Parathyroid adenoma (tissue), 2 donors: ENCODE measurements at regions not wholly inside any gene's neighbourhood (a gene's known extent, or its start where the extent isn't known, plus 50 kb on each side); places are given as distances from the start of the nearest gene placed in this dataset.

Source experiments
- H2AFZ ChIP-seq: fragments of 300-600 bp; sonication (generic); one replicate; pipeline ENCODE4 v1.7.0; 2017; ENCODE audit warnings: antibody characterized with exemption, mild to moderate bottlenecking
- H3K27ac ChIP-seq: fragments of 300-600 bp; sonication (generic); one replicate; pipeline ENCODE4 v1.7.0; 2017
- H3K27me3 ChIP-seq: fragments of 300-600 bp; sonication (generic); one replicate; pipeline ENCODE4 v1.7.0; 2017; ENCODE audit warnings: low read length; ENCODE audit not compliant: control insufficient read depth, insufficient read depth
- H3K36me3 ChIP-seq: fragments of 300-600 bp; sonication (generic); one replicate; pipeline ENCODE4 v1.7.0; 2017; ENCODE audit warnings: low read length; ENCODE audit not compliant: control insufficient read depth, insufficient read depth
- H3K4me1 ChIP-seq: fragments of 300-600 bp; sonication (generic); one replicate; pipeline ENCODE4 v1.7.0; 2017; ENCODE audit warnings: control low read depth
- H3K4me2 ChIP-seq: fragments of 300-600 bp; sonication (generic); one replicate; pipeline ENCODE4 v1.7.0; 2017; ENCODE audit warnings: low read length
- H3K4me3 ChIP-seq: fragments of 300-600 bp; sonication (generic); one replicate; pipeline ENCODE4 v1.7.0; 2017; ENCODE audit warnings: low read depth, low read length
- H3K79me2 ChIP-seq: fragments of 300-600 bp; sonication (generic); one replicate; pipeline ENCODE4 v1.7.0; 2017; ENCODE audit warnings: control low read depth
- H3K9ac ChIP-seq: fragments of 300-600 bp; sonication (generic); one replicate; pipeline ENCODE4 v1.7.0; 2017; ENCODE audit warnings: mild to moderate bottlenecking
- H3K9me3 ChIP-seq: fragments of 300-600 bp; sonication (generic); one replicate; pipeline ENCODE4 v1.7.0; 2017; ENCODE audit warnings: low read length; ENCODE audit not compliant: control insufficient read depth
- TF ChIP-seq, protein P1 (sequence below): fragments of 300-600 bp; sonication (generic); IDR thresholded peaks from one replicate; pipeline ENCODE4 v1.7.0; 2017; ENCODE audit warnings: antibody characterized with exemption, mild to moderate bottlenecking
- donor health status: primary hyperparathyroidism.

GRCh38 chr6:145415616-145416015 lies 319.7 kb downstream of the EPM2A start:
- H2AFZ ChIP-seq = no peak overlapping the region
- H3K27ac ChIP-seq = no peak overlapping the region
- H3K9me3 ChIP-seq = no peaks in the 10 kb centered on the region
- H3K4me2 ChIP-seq = no peak overlapping the region
- TF ChIP-seq, protein P1, sequence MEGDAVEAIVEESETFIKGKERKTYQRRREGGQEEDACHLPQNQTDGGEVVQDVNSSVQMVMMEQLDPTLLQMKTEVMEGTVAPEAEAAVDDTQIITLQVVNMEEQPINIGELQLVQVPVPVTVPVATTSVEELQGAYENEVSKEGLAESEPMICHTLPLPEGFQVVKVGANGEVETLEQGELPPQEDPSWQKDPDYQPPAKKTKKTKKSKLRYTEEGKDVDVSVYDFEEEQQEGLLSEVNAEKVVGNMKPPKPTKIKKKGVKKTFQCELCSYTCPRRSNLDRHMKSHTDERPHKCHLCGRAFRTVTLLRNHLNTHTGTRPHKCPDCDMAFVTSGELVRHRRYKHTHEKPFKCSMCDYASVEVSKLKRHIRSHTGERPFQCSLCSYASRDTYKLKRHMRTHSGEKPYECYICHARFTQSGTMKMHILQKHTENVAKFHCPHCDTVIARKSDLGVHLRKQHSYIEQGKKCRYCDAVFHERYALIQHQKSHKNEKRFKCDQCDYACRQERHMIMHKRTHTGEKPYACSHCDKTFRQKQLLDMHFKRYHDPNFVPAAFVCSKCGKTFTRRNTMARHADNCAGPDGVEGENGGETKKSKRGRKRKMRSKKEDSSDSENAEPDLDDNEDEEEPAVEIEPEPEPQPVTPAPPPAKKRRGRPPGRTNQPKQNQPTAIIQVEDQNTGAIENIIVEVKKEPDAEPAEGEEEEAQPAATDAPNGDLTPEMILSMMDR = no peak
- no peaks in the 10 kb centered on the region for H3K36me3 ChIP-seq
- no peaks in the 10 kb centered on the region for H3K27me3 ChIP-seq
- H3K9ac ChIP-seq = no peak overlapping the region
- H3K79me2 ChIP-seq = no peaks in the 10 kb centered on the region
- H3K4me3 ChIP-seq = no peak overlapping the region
- H3K4me1 ChIP-seq = no peaks in the 10 kb centered on the region

DNA sequence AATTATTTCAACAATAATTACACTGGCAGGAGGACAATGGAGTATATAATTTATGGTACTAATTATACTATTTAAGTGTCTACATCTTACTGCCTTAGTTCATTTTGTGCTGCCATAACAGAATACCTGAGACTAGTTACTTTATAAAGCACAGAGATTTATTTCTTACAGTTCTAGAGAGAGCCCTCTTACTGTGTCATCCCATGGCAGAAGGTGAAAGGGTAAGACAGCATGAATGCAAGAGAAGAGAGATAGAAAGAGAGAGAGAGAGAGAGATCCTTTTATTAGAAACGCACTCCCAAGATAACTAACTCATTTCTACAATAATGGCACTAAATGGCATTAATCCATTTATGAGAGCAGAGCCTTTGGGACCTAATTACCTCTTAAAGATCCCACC lies 314.7 kb downstream of the EPM2A start:
- Histone ChIP-seq H3K4me3 (no peak overlapping the region), H3K79me2 (no peaks in the 10 kb centered on the region), H3K36me3 (no peaks in the 10 kb centered on the region), H3K9me3 (peaks cover 2% of the 10 kb centered on the region), H3K9ac (no peak overlapping the region), H2AFZ (no peak overlapping the region), H3K4me2 (no peak overlapping the region), H3K27ac (no peak overlapping the region), H3K4me1 (no peaks in the 10 kb centered on the region), H3K27me3 (no peaks in the 10 kb centered on the region)
- TF ChIP-seq, protein P1 = no peak

DNA sequence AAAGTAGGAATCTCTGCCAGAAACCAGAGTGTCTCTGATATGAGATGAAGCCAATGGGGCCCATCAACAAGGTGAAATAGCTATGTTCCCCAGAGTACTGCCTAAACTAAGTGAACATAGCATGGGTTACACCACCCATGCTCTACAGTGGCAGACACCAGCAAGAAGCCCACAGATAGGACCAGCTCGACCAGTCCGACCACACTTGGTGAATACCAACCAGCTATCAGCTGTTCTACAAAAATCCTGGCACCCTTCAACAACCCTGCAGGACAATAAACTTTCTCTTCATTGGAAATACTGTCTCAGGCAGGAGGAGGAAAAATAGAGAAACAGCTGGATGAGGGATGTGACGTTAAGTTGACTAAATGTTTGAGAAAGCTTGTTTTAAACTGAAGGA lies 311.4 kb downstream of the EPM2A start:
- TF ChIP-seq, protein P1 = no peak

DNA sequence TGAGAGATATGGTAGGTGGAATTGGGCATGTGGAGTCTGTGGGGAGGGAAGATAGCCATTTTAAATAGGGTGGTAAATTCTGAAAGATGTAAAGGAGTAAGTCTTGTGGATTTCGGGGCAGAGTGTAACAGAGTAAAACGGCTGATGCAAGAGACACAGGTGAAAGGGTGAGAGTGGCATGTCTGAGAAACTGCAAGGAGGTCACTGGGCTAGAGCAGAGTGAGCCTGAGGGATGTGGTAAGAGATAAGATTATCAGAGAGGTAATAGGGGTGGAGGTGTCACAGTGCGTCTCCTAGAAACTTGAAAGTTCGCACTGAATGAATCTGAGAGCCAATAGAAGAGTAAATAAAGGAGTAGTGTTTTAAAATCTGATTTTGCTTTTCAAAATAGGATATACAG lies 308.1 kb downstream of the EPM2A start:
- peak overlapping the region; percentile 40 for H2AFZ ChIP-seq
- H3K9me3 ChIP-seq = no peaks in the 10 kb centered on the region
- no peak overlapping the region for H3K4me2 ChIP-seq
- TF ChIP-seq, protein P1 = no peak
- peaks cover 7% of the 10 kb centered on the region for H3K4me1 ChIP-seq
- no peaks in the 10 kb centered on the region for H3K27me3 ChIP-seq
- no peak overlapping the region for H3K4me3 ChIP-seq
- no peaks in the 10 kb centered on the region for H3K79me2 ChIP-seq
- no peaks in the 10 kb centered on the region for H3K36me3 ChIP-seq
- H3K9ac ChIP-seq = no peak overlapping the region
- H3K27ac ChIP-seq = peak overlapping the region; percentile 33

More for the DNA sequence above, 311.4 kb downstream of the EPM2A start:
- Histone ChIP-seq H3K79me2 (no peaks in the 10 kb centered on the region), H3K27me3 (no peaks in the 10 kb centered on the region), H3K4me2 (no peak overlapping the region), H2AFZ (no peak overlapping the region), H3K9ac (no peak overlapping the region), H3K4me3 (no peak overlapping the region), H3K36me3 (no peaks in the 10 kb centered on the region), H3K4me1 (peaks cover 7% of the 10 kb centered on the region), H3K9me3 (peaks cover 2% of the 10 kb centered on the region), H3K27ac (no peak overlapping the region)

DNA sequence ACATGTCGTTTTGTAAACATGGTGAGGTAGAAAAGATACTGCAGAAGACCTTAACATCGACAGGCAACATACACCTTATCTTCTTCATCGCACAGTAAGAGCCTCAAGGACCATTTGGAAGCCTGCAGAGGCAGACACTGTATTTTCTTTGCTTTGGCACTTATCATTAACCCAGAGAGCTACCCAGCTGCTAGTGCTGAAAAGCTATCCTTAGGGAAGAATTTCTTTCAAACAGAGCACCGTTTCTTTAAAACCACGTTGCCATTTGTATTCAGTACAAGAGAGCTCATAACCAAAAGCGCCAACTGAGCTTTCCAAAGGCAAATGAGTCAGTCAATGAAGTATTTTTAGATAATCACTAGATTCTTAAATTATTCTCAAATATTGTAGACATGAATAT lies 306.6 kb downstream of the EPM2A start:
- no peaks in the 10 kb centered on the region for H3K79me2 ChIP-seq
- H3K36me3 ChIP-seq = no peaks in the 10 kb centered on the region
- H3K27ac ChIP-seq = no peak overlapping the region
- H2AFZ ChIP-seq = no peak overlapping the region
- no peaks in the 10 kb centered on the region for H3K27me3 ChIP-seq
- TF ChIP-seq, protein P1 = no peak
- H3K4me2 ChIP-seq = no peak overlapping the region
- peaks cover 7% of the 10 kb centered on the region for H3K4me1 ChIP-seq
- no peak overlapping the region for H3K9ac ChIP-seq
- H3K9me3 ChIP-seq = no peaks in the 10 kb centered on the region
- no peak overlapping the region for H3K4me3 ChIP-seq
